ACC112 (cell line): ENCODE measurements at regions not wholly inside any gene's neighbourhood (a gene's known extent, or its start where the extent isn't known, plus 50 kb on each side); places are given as distances from the start of the nearest gene placed in this dataset.
"Not testable (repeated sequence)": the region's sequence is repeated elsewhere in the genome, so short reads cannot be mapped to it uniquely, and the experiment has no call there.

Experiments
- H2AFZ ChIP-seq: fragments of 200-600 bp; sonication (generic); one replicate; pipeline ENCODE4 v1.6.0; 2017; ENCODE audit warnings: antibody characterized with exemption, low read length; ENCODE audit not compliant: unreplicated experiment
- H3K27ac ChIP-seq: fragments of 200-600 bp; sonication (generic); 2 replicates; pipeline ENCODE4 v1.5.1; 2014; ENCODE audit warnings: low read depth, mild to moderate bottlenecking, antibody characterized with exemption, low read length, moderate library complexity
- H3K27me3 ChIP-seq: fragments of 200-600 bp; sonication (generic); 2 replicates; pipeline ENCODE4 v1.6.1; 2014; ENCODE audit warnings: mild to moderate bottlenecking, antibody characterized with exemption, low read length, moderate library complexity, mixed read lengths; ENCODE audit not compliant: insufficient read depth
- H3K36me3 ChIP-seq: fragments of 200-600 bp; sonication (generic); 2 replicates; pipeline ENCODE4 v1.6.1; 2016; ENCODE audit warnings: mild to moderate bottlenecking, antibody characterized with exemption, low read length, moderate library complexity, mixed read lengths; ENCODE audit not compliant: insufficient read depth
- H3K4me1 ChIP-seq: fragments of 200-600 bp; sonication (generic); one replicate; pipeline ENCODE4 v1.6.1; 2016; ENCODE audit warnings: low read length, mixed read lengths; ENCODE audit not compliant: insufficient read depth, unreplicated experiment, control insufficient read depth
- H3K4me3 ChIP-seq: fragments of 200-600 bp; sonication (generic); 2 replicates; pipeline ENCODE4 v1.5.1; 2014; ENCODE audit warnings: mild to moderate bottlenecking, low read depth, low read length
- H3K79me2 ChIP-seq: fragments of 200-600 bp; sonication (generic); one replicate; pipeline ENCODE4 v1.6.0; 2016; ENCODE audit warnings: low read length; ENCODE audit not compliant: control insufficient read depth, unreplicated experiment, insufficient read depth

GRCh38 chr1:187549540-187549939 is 720.8 kb downstream of the PLA2G4A start:
- H3K79me2 ChIP-seq: no peaks in the 10 kb centered on the region
- H3K27me3 ChIP-seq: no peaks in the 10 kb centered on the region
- H3K27ac ChIP-seq: no peak overlapping the region
- H3K4me1 ChIP-seq: no peaks in the 10 kb centered on the region
- H3K4me3 ChIP-seq: no peak overlapping the region
- H3K36me3 ChIP-seq: no peaks in the 10 kb centered on the region
- no peak overlapping the region for H2AFZ ChIP-seq

GRCh38 chr1:187551061-187551460 is 722.3 kb downstream of the PLA2G4A start:
- H3K27me3 ChIP-seq: no peaks in the 10 kb centered on the region
- no peaks in the 10 kb centered on the region for H3K4me1 ChIP-seq
- H2AFZ ChIP-seq: no peak overlapping the region
- H3K27ac ChIP-seq: no peak overlapping the region
- no peaks in the 10 kb centered on the region for H3K79me2 ChIP-seq
- no peak overlapping the region for H3K4me3 ChIP-seq
- H3K36me3 ChIP-seq: no peaks in the 10 kb centered on the region

DNA sequence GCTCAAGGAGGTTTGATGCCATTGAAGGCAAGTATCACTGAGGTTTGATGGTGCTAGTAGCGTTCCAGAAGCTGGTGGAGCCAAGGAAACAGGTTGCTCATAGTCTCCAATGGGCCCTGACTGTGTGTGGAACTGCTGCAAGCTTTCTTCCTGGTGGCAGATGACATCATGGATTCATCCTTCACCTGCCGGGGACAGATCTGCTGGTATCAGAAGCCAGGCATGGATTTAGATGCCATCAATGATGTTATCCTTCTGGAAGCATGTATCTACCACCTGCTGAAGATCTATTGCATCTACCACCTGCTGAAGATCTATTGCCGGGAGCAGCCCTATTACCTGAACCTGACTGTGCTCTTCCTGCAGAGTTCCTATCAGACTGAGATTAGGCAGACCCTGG is 734.4 kb downstream of the PLA2G4A start:
- H3K27me3 ChIP-seq: no peaks in the 10 kb centered on the region
- H3K4me1 ChIP-seq: no peaks in the 10 kb centered on the region
- no peak overlapping the region for H2AFZ ChIP-seq
- H3K36me3 ChIP-seq: no peaks in the 10 kb centered on the region
- no peak overlapping the region for H3K4me3 ChIP-seq
- no peaks in the 10 kb centered on the region for H3K79me2 ChIP-seq
- H3K27ac ChIP-seq: no peak overlapping the region

DNA sequence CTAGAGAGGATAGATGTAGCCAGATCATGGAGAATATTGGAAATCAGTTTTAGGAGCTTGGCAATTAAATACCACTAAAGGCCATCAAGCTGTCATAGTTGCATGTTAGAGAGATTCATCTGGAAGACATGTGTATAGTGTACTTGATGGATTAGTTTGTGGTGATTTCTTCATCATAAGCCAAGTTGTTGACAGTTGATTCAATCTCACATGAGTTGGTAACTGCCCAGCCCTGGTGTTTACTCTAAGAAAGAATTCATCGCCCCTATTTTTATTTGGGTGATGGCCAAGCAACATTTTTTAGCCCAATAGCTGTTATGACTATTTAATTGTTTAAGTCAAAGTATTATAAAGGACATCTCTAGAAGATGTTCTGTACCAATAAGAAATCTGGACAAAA is 737.6 kb downstream of the PLA2G4A start:
- no peaks in the 10 kb centered on the region for H3K79me2 ChIP-seq
- no peaks in the 10 kb centered on the region for H3K27me3 ChIP-seq
- H3K4me3 ChIP-seq: no peak overlapping the region
- H3K4me1 ChIP-seq: no peaks in the 10 kb centered on the region
- H3K27ac ChIP-seq: no peak overlapping the region
- H2AFZ ChIP-seq: no peak overlapping the region
- no peaks in the 10 kb centered on the region for H3K36me3 ChIP-seq

DNA sequence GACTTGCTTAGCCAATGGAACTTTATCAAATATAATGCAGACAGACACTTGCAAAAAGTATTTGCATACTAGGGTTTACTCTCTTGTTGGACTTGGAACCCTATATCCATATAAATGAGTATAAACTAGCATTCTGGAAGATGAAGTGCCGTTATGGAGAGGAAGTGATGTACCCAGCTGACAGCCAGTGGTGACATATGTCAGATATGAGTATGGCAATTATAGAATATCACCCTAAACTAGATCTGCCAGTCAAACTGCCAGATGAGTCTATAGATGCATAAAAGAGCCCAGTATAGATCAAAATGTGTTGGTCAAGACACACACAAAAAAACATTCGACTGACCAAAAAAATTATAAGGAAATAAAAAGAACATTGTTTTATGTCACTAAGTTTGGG is 739.3 kb downstream of the PLA2G4A start:
- no peak overlapping the region for H3K27ac ChIP-seq
- H3K36me3 ChIP-seq: no peaks in the 10 kb centered on the region
- no peaks in the 10 kb centered on the region for H3K27me3 ChIP-seq
- no peak overlapping the region for H3K4me3 ChIP-seq
- no peak overlapping the region for H2AFZ ChIP-seq
- no peaks in the 10 kb centered on the region for H3K79me2 ChIP-seq
- H3K4me1 ChIP-seq: no peaks in the 10 kb centered on the region

- no peak overlapping the region for H3K27ac ChIP-seq
- H3K36me3 ChIP-seq: no peaks in the 10 kb centered on the region
- H3K4me1 ChIP-seq: no peaks in the 10 kb centered on the region
- H3K79me2 ChIP-seq: no peaks in the 10 kb centered on the region
- no peak overlapping the region for H2AFZ ChIP-seq
- no peak overlapping the region for H3K4me3 ChIP-seq
- no peaks in the 10 kb centered on the region for H3K27me3 ChIP-seq
These were observed 741.4 kb downstream of the PLA2G4A start for GRCh38 chr1:187570166-187570565.

DNA sequence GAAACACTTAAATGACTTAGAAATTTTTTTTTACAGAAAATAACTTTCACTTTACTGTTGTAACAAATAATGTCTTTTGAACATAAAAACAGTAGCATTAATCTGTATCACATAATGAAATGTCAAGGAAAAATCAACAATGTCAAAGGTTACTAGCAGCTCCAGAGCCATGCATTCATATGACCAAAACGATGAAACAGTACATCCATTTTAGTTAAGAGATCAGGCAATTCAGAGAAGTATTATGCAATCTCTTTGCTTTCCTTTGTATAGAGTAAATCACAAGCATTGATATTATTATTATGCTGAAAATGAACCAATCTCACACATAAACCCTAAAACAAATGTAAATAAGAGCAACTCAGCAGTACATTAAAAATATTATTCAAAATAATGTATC is 748.9 kb downstream of the PLA2G4A start:
- Histone ChIP-seq H3K4me3 (no peak overlapping the region), H3K4me1 (no peaks in the 10 kb centered on the region), H3K79me2 (no peaks in the 10 kb centered on the region), H3K27me3 (no peaks in the 10 kb centered on the region), H3K36me3 (no peaks in the 10 kb centered on the region), H3K27ac (no peak overlapping the region), H2AFZ (peak overlapping the region; percentile 50)

GRCh38 chr1:187588917-187589316 is 760.2 kb downstream of the PLA2G4A start:
- no peaks in the 10 kb centered on the region for H3K79me2 ChIP-seq
- no peaks in the 10 kb centered on the region for H3K27me3 ChIP-seq
- H3K4me3 ChIP-seq: no peak overlapping the region
- no peaks in the 10 kb centered on the region for H3K36me3 ChIP-seq
- no peaks in the 10 kb centered on the region for H3K4me1 ChIP-seq
- H3K27ac ChIP-seq: no peak overlapping the region
- no peak overlapping the region for H2AFZ ChIP-seq

- no peak overlapping the region for H2AFZ ChIP-seq
- no peak overlapping the region for H3K27ac ChIP-seq
- H3K27me3 ChIP-seq: no peaks in the 10 kb centered on the region
- no peaks in the 10 kb centered on the region for H3K4me1 ChIP-seq
- H3K79me2 ChIP-seq: no peaks in the 10 kb centered on the region
- no peaks in the 10 kb centered on the region for H3K36me3 ChIP-seq
- H3K4me3 ChIP-seq: no peak overlapping the region
These were observed 777.0 kb downstream of the PLA2G4A start for GRCh38 chr1:187605736-187606135.

- H3K4me3 ChIP-seq, H3K79me2 ChIP-seq, H3K4me1 ChIP-seq, H3K36me3 ChIP-seq, H3K27me3 ChIP-seq, H2AFZ ChIP-seq, H3K27ac ChIP-seq: not testable (repeated sequence)
These were observed 787.3 kb downstream of the PLA2G4A start for GRCh38 chr1:187615853-187616735.

DNA sequence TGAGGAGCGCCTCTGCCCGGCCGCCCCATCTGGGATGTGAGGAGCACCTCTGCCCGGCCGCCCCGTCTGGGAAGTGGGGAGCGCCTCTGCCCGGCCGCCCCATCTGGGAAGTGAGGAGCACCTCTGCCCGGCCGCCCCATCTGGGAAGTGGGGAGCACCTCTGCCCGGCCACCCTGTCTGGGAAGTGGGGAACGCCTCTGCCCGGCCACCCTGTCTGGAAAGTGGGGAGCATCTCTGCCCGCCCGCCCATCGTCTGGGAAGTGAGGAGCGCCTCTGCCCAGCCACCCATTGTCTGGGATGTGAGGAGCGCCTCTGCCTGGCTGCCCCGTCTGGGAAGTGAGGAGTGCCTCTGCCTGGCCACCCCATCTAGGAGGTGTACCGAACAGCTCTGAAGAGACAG is 788.1 kb downstream of the PLA2G4A start:
- not testable (repeated sequence) for H3K27me3 ChIP-seq, H2AFZ ChIP-seq, H3K4me3 ChIP-seq, H3K4me1 ChIP-seq, H3K27ac ChIP-seq, H3K36me3 ChIP-seq, H3K79me2 ChIP-seq
